ENCODE measurements at regions not wholly inside any gene's neighbourhood (a gene's known extent, or its start where the extent isn't known, plus 50 kb on each side); places are given as distances from the start of the nearest gene placed in this dataset.

- H3K27ac ChIP-seq: no peak overlapping the region
- no peak for TF ChIP-seq ZFX (IDR thresholded peaks at IDR 0.05)
- no peak for TF ChIP-seq CTCF (conservative IDR thresholded peaks at IDR 0.05)
These were observed 156.1 kb downstream of the IRS2 start for GRCh38 chr13:109630271-109630670.

GRCh38 chr13:109629737-109630136, 156.6 kb downstream of the IRS2 start:
- no peak for TF ChIP-seq ZFX (IDR thresholded peaks at IDR 0.05)
- TF ChIP-seq CTCF (conservative IDR thresholded peaks at IDR 0.05): no peak
- no peak overlapping the region for H3K27ac ChIP-seq

- no peak overlapping the region for H3K27ac ChIP-seq
- TF ChIP-seq ZFX (IDR thresholded peaks at IDR 0.05) (no peak), CTCF (conservative IDR thresholded peaks at IDR 0.05) (no peak)
These were observed 158.1 kb downstream of the IRS2 start for GRCh38 chr13:109628251-109628699.

GRCh38 chr13:109627649-109628048, 158.7 kb downstream of the IRS2 start:
- TF ChIP-seq CTCF (conservative IDR thresholded peaks at IDR 0.05): no peak
- H3K27ac ChIP-seq: no peak overlapping the region

- H3K27ac ChIP-seq: no peak overlapping the region
- TF ChIP-seq CTCF (conservative IDR thresholded peaks at IDR 0.05) (no peak), ZFX (IDR thresholded peaks at IDR 0.05) (no peak)
These were observed 159.8 kb downstream of the IRS2 start for GRCh38 chr13:109626386-109627171.

- TF ChIP-seq ZFX (IDR thresholded peaks at IDR 0.05) (no peak), CTCF (conservative IDR thresholded peaks at IDR 0.05) (no peak)
- H3K27ac ChIP-seq: no peak overlapping the region
These were observed 161.2 kb downstream of the IRS2 start for GRCh38 chr13:109625156-109625555.

- TF ChIP-seq ZFX (IDR thresholded peaks at IDR 0.05) (no peak), CTCF (conservative IDR thresholded peaks at IDR 0.05) (no peak)
- no peak overlapping the region for H3K27ac ChIP-seq
These were observed 164.4 kb downstream of the IRS2 start for GRCh38 chr13:109622006-109622405.
